ENCODE measurements at regions not wholly inside any gene's neighbourhood (a gene's known extent, or its start where the extent isn't known, plus 50 kb on each side); places are given as distances from the start of the nearest gene placed in this dataset.

GRCh38 chr20:24892522-24892921 is 56.5 kb upstream of the CST7 start:
- no peak for TF ChIP-seq SUZ12 (IDR thresholded peaks at IDR 0.05; ENCODE audit: extremely low read depth, insufficient read depth, insufficient read length)
- TF ChIP-seq ZNF274 (IDR thresholded peaks at IDR 0.05; ENCODE audit: low read depth, low read length) = no peak

All from NT2/D1 (cell line).